GM19468 (cell line): ENCODE measurements at regions not wholly inside any gene's neighbourhood (a gene's known extent, or its start where the extent isn't known, plus 50 kb on each side); places are given as distances from the start of the nearest gene placed in this dataset.

Source experiments
- ATAC-seq: cut with Tn5 transposase; IDR thresholded peaks from one replicate; pipeline ENCODE4 v1.9.1; 2021; ENCODE audit warnings: mild to moderate bottlenecking, moderate library complexity, moderate number of reproducible peaks; ENCODE audit not compliant: unreplicated experiment; ENCODE audit errors: extremely low read depth

DNA sequence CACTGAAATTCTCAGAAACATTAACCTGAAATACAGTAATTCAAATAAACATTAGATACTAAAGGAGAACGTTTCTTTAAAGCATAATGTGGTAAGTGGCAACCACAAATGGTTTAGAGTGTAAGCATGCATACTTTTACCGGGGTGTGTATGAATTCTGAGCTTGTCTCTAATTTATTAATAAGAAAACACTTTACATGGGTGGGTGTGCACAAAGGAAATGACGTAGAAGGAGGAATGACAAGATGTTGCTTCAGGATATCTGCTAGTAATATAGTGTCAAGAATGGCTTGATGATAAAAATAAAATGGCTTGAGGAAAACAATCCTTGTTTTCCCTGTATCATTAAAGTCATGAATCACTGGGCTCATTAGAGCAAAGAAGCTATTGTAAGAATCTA lies 92.5 kb downstream of the ARL4A start:
- ATAC-seq: no peak

DNA sequence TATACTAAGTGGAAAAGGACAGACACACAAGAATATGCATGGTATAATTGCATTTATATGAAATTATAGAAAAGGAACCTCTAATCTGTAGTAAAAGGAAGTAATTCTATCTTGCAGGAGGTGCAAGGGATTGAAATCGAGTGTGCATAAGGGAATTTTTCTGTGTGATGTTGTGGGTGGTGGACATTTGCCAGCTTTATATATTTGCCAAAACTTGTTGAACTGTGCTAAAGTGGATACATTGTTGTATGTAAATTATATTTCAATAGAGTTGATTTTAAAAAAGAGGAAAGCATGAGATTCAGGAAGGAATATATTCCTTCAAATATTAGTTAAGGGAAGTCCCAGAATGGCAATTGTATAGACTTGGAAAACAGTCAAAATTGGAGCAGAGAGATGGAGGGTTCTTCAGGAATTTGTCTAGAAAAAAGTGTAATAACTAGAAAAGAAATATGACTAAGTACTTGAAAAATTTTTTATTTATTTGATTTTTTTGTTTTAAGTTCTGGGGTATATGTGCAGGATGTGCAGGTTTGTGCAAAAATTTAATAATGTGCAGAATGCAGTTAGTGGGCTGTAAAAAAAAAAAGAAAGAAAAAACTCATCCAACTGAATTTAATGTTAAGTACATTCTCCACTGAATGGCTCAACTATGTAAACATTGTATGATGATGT lies 96.1 kb downstream of the ARL4A start:
- no peak for ATAC-seq

- ATAC-seq: no peak
These were observed 98.0 kb downstream of the ARL4A start for GRCh38 chr7:12785473-12785872.

DNA sequence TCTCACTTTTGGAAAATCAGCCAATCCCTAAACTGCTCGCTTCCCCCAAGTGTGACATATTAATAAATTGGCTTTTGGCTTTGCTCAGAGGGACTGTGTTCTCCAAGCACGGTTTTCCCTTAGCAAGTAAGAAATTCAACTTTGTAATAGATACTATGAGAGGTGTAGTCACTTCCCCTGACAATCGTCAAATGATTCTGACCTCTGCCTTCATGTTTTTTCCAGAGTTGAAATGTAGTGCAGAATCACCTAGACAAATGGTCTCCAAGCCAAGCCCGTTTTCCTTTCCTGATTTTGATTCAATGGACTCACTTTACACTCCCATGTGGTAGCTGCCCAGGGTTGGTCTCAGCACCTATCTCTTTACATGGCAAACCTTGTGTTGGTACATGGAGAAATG lies 99.1 kb downstream of the ARL4A start:
- no peak for ATAC-seq

GRCh38 chr7:12788171-12788570 lies 100.7 kb downstream of the ARL4A start:
- ATAC-seq: no peak

GRCh38 chr7:12788591-12788990 lies 101.2 kb downstream of the ARL4A start:
- no peak for ATAC-seq

DNA sequence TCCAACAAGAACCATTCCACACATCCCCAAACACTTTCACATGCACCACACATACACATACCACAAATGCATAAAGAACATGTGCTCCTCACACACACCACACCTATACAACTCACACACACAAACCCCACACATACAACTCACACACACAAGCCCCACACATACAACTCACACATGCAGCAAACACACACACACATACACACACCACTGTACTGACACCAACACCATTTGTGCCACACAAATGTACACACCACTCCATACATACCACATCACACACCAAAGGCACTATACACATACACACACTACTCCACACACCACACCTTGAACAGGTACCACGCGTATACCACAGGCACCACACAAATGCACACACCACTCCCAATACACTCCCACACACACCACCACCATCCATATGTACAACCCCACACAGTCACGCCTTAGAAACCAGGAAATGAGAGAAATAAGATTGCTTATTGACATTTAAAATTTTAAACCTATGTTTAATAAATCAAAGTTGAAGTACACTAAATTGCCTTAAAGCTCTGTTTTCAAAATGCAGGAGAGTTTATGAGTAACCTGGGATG lies 107.4 kb downstream of the ARL4A start:
- no peak for ATAC-seq

DNA sequence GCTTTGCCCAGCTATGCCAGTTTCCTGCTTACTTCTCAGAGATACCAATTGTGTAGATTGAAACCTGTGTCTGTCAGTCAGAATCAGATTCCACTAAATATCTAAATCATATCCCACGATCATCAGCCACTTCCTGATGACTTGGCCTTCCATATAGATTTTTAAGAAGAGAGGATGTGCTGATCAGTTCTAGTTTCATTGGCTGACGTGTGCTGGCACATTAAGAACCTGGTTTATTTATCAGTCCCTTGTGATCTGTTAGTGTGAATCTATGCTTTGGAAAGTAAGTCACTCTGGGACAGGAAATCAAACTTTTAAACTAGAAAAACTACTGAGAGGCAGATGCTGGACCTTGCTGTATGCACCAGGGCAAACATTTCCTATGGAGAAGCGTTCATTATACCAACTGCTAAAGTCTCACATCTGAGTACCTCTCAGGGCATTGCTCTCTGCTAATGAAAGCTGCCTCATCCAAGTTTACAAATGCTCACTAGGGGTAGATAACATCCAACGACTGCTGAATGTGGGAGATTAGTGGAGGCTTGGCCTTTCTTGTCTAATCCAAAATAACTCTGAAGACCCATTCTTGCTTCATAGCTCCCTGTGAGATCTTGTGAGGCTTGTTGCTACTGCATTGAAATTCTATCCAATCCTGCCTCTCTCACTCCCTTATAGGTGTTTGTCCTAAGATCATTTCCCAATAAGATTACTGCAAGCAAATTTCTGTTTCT lies 109.1 kb downstream of the ARL4A start:
- ATAC-seq: no peak

DNA sequence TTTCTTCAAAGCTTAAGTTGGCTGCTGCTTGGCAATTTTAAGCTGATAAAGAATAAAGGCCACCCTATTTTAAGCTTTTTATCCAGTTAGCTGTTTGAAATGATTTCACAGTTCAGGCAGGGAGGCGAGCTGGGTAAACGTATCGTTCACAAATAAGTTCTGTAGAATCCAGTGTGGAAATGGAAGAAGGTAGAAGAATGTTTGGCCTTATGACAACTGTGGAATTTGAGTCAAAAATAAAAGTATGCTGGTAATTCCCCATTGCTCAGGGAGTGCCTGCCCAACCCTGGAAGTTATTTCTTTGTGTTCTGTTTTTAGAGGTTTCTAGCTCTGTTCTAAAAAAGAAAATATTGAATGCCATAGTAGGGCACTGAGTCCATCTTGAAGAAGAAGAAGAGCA lies 113.1 kb downstream of the ARL4A start:
- ATAC-seq: no peak

DNA sequence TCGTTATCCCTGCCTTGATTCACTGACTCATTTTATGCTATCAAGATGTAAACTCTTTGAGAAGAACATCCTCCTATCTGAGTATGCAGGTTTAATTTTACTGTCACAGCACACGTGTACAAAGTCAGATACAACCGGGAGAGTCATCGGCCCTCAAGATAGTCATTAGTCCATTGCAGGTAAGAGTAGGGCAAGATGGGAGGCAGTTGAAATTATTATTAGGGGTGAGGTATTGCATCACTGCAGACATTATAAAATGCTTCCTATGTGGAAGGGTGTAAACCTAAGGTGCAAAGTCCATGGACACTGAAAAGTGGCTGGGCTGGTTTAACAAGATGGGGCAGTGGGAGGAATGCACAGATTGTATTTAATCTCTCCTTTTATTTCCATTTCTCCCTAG lies 113.7 kb downstream of the ARL4A start:
- no peak for ATAC-seq

DNA sequence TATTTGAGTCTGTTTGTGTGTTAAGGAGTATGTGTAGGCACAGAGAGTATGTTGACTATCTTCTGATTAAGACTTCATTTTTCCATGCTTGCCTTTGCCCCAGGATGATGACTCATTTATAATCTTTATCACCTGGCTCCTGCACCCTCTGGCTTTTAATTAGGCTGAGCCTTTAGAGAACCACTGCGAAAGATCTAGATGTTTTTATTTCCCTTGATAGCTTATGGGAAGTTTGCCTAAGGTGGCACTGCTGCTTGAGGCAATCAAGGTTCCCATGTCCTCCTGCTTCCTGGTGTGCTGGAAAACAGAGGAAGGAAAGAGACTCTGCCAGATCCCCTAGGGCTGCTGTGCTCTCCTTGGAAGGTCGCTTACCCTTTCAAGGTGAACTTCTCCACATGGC lies 114.6 kb downstream of the ARL4A start:
- no peak for ATAC-seq

DNA sequence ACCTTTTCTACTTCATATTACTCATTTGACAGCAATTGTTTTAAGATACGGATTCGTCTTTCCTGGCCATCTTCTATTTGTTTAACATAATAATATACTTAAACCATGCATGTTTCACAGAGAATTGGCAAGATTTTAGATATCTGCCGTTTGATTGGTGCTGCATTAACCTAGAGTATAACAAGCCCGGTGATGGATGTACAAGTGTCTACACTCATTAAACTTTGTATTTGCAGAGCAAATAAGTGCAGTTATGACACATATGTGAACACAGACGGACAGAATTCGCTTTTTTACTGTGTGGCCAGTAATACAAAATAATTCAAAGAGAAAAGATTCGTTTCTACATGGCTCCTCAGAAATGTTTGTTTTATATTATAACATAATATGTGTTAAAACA lies 116.1 kb downstream of the ARL4A start:
- ATAC-seq: no peak

DNA sequence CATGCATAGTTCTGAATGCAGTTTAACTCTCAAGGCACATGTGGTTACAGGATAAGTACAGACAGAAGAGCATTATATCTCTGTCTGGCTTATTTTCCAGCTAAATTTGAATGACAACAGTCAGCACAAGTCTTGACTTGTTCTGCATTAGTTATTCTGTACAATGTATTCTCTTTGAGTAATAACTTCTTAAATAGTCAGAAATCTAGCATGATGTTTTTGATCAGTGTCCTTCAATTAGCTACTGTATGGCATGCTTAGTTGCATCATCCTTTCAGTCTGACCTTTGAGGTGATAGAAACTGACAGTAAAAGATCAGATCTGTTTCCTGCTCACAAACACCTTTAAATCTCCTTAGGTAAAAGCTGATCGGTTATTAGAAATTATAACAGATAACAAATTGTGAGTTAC lies 118.1 kb downstream of the ARL4A start:
- ATAC-seq: no peak

- ATAC-seq: no peak
These were observed 118.5 kb downstream of the ARL4A start for GRCh38 chr7:12805957-12806356.

GRCh38 chr7:12809476-12809875 lies 122.0 kb downstream of the ARL4A start:
- ATAC-seq: no peak

DNA sequence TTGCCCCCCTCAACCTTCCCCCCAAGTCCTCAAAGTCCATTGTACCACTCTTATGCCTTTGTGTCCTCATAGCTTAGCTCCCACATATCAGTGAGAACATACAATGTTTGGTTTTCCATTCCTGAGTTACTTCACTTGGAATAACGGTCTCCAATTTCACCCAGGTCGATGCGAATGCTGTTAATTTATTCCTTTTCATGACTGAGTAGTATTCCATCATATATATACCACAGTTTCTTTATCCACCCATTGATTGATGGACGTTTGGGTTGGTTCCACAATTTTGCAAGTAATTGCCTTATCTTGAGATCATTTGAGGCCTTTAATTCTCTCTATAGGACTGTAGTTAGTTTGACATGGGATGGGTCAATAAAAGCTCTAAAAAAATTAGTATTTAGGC lies 124.7 kb downstream of the ARL4A start:
- no peak for ATAC-seq

GRCh38 chr7:12814107-12814506 lies 126.7 kb downstream of the ARL4A start:
- no peak for ATAC-seq

DNA sequence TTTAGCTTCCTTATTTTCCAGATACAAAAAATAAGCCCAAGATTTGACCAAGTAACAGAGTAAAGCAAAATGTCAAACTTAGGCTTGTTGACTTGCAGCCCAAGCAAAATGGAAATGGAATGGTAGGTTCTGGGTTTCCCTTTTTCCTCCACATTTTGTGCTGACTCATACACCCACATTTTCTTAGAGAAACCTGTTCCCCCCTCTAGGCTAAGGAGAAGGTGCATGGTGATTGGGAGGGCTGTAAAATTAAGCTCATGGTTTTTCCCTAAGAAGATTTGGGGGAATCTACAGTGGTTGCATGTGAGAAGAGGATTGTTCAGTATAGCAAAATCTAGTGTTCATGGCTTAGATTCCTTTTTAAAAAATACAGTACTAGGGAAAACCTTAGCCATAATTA lies 127.4 kb downstream of the ARL4A start:
- no peak for ATAC-seq

DNA sequence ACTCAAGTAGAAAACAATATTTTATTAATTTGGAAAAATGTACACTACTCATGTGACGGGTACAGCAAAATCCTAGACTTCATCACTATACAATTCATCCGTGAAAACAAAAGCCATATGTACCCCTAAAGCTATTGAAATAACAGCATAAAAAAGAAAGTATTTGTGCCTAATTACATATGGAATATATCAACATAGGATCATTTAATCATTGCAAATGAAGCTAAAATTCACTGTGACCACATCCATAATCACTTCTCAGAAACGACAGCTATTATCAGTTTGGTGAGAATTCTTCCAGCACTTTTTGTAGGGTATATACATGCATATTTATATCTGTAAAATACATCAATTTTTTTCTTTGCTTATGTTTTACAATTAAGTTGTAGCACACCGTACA lies 128.0 kb downstream of the ARL4A start:
- no peak for ATAC-seq

- ATAC-seq: no peak
These were observed 128.4 kb downstream of the ARL4A start for GRCh38 chr7:12815871-12816270.

DNA sequence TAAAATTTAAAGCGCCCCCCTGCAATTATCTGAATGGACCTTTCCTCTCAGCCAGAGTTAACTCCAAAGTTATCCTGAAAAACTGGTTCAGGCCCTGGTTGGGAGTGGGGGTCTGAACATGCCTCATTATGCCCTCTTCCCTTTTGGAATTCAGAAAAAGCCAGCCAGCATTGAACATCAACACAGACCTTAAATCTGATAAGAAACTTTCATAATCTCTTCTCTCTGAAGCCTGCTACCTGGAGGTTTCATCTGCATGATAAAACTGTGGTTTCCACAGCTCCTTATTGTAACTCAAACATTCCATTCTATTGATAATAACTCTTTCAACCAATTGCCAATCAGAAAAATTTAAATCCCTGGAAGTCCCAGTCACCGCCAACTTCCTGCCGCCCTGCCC lies 133.3 kb downstream of the ARL4A start:
- ATAC-seq: no peak

GRCh38 chr7:12821746-12822145 lies 134.3 kb downstream of the ARL4A start:
- no peak for ATAC-seq
